ENCODE measurements at regions not wholly inside any gene's neighbourhood (a gene's known extent, or its start where the extent isn't known, plus 50 kb on each side); places are given as distances from the start of the nearest gene placed in this dataset.
A peak's percentile ranks its signal among the peaks of the same experiment; 100 is the strongest.

GRCh38 chr15:61682891-61683735 lies 377.1 kb downstream of the VPS13C start:
- no peak for DNase-seq (ENCODE audit: low read depth in 2 of 2)

GRCh38 chr15:61681676-61682075 lies 378.6 kb downstream of the VPS13C start:
- no peak for DNase-seq (ENCODE audit: low read depth in 2 of 2)

GRCh38 chr15:61681038-61681418 lies 379.2 kb downstream of the VPS13C start:
- no peak for DNase-seq (ENCODE audit: low read depth in 2 of 2)

GRCh38 chr15:61680260-61681037 lies 379.8 kb downstream of the VPS13C start:
- DNase-seq (ENCODE audit: low read depth in 2 of 2), result no peak

- no peak for DNase-seq (ENCODE audit: low read depth in 2 of 2)
Measured at GRCh38 chr15:61671736-61672135, 388.5 kb downstream of the VPS13C start.

GRCh38 chr15:61668444-61668843 lies 391.8 kb downstream of the VPS13C start:
- no peak for DNase-seq (ENCODE audit: low read depth in 2 of 2)

- no peak for DNase-seq (ENCODE audit: low read depth in 2 of 2)
Measured at GRCh38 chr15:61661791-61662190, 398.5 kb downstream of the VPS13C start.

- peak; percentile 73 to 76 for DNase-seq (ENCODE audit: low read depth in 2 of 2)
Measured at GRCh38 chr15:61660579-61660978, 399.7 kb downstream of the VPS13C start.

GRCh38 chr15:61659566-61660190 lies 400.6 kb downstream of the VPS13C start:
- DNase-seq (ENCODE audit: low read depth in 2 of 2), result peak; percentile 55 to 57

GRCh38 chr15:61657461-61657860 lies 402.8 kb downstream of the VPS13C start:
- DNase-seq (ENCODE audit: low read depth in 2 of 2), result no peak

- no peak for DNase-seq (ENCODE audit: low read depth in 2 of 2)
Measured at GRCh38 chr15:61656391-61656790, 403.9 kb downstream of the VPS13C start.

GRCh38 chr15:61655881-61656280 lies 404.4 kb downstream of the VPS13C start:
- DNase-seq (ENCODE audit: low read depth in 2 of 2), result no peak

- no peak for DNase-seq (ENCODE audit: low read depth in 2 of 2)
Measured at GRCh38 chr15:61654918-61655317, 405.3 kb downstream of the VPS13C start.

- no peak for DNase-seq (ENCODE audit: low read depth in 2 of 2)
Measured at GRCh38 chr15:61654002-61654740, 406.1 kb downstream of the VPS13C start.

GRCh38 chr15:61653110-61653509 lies 407.1 kb downstream of the VPS13C start:
- no peak for DNase-seq (ENCODE audit: low read depth in 2 of 2)

GRCh38 chr15:61651267-61651666 lies 409.0 kb downstream of the VPS13C start:
- no peak for DNase-seq (ENCODE audit: low read depth in 2 of 2)

- DNase-seq (ENCODE audit: low read depth in 2 of 2), result no peak
Measured at GRCh38 chr15:61649046-61649445, 411.2 kb downstream of the VPS13C start.

- DNase-seq (ENCODE audit: low read depth in 2 of 2), result no peak
Measured at GRCh38 chr15:61644550-61644949, 415.4 kb upstream of the RORA start.

GRCh38 chr15:61641645-61642044 lies 412.5 kb upstream of the RORA start:
- DNase-seq (ENCODE audit: low read depth in 2 of 2), result no peak

GRCh38 chr15:61640756-61641155 lies 411.7 kb upstream of the RORA start:
- DNase-seq (ENCODE audit: low read depth in 2 of 2), result no peak

GRCh38 chr15:61639491-61639890 lies 410.4 kb upstream of the RORA start:
- no peak for DNase-seq (ENCODE audit: low read depth in 2 of 2)

GRCh38 chr15:61634837-61635236 lies 405.7 kb upstream of the RORA start:
- DNase-seq (ENCODE audit: low read depth in 2 of 2), result no peak
